OCI-M2 (cell line): ENCODE measurements at regions not wholly inside any gene's neighbourhood (a gene's known extent, or its start where the extent isn't known, plus 50 kb on each side); places are given as distances from the start of the nearest gene placed in this dataset.
A peak's percentile ranks its signal among the peaks of the same experiment; 100 is the strongest.
"Not testable (repeated sequence)": the region's sequence is repeated elsewhere in the genome, so short reads cannot be mapped to it uniquely, and the experiment has no call there.

Experiments used
- DNase-seq: peaks from one replicate; lab custom pipeline; 2025; ENCODE audit not compliant: unreplicated experiment; lab: John Stamatoyannopoulos, UW

- no peak for DNase-seq
These were observed 1153.4 kb downstream of the FAT4 start for GRCh38 chr4:126468144-126468543.

- no peak for DNase-seq
These were observed 1156.1 kb downstream of the FAT4 start for GRCh38 chr4:126470862-126471261.

GRCh38 chr4:126475730-126476129, 1157.0 kb upstream of the INTU start:
- no peak for DNase-seq

GRCh38 chr4:126479709-126480108, 1153.0 kb upstream of the INTU start:
- no peak for DNase-seq

- DNase-seq: no peak
These were observed 1150.4 kb upstream of the INTU start for GRCh38 chr4:126482311-126482710.

- DNase-seq: no peak
These were observed 1146.4 kb upstream of the INTU start for GRCh38 chr4:126486377-126486776.

- DNase-seq: no peak
These were observed 1142.8 kb upstream of the INTU start for GRCh38 chr4:126489826-126490463.

- DNase-seq: peak; percentile 7
These were observed 1137.5 kb upstream of the INTU start for GRCh38 chr4:126495163-126495752.

- no peak for DNase-seq
These were observed 1119.8 kb upstream of the INTU start for GRCh38 chr4:126512979-126513378.

GRCh38 chr4:126513596-126513995, 1119.2 kb upstream of the INTU start:
- no peak for DNase-seq

- no peak for DNase-seq
These were observed 1112.0 kb upstream of the INTU start for GRCh38 chr4:126520731-126521130.

- DNase-seq: not testable (repeated sequence)
These were observed 1107.4 kb upstream of the INTU start for GRCh38 chr4:126525400-126525799.

- no peak for DNase-seq
These were observed 1106.4 kb upstream of the INTU start for GRCh38 chr4:126526335-126526734.

- no peak for DNase-seq
These were observed 1102.8 kb upstream of the INTU start for GRCh38 chr4:126529997-126530396.

GRCh38 chr4:126530996-126531585, 1101.7 kb upstream of the INTU start:
- no peak for DNase-seq

GRCh38 chr4:126532527-126532926, 1100.2 kb upstream of the INTU start:
- no peak for DNase-seq

- DNase-seq: no peak
These were observed 1099.5 kb upstream of the INTU start for GRCh38 chr4:126533146-126533805.

GRCh38 chr4:126539771-126540170, 1093.0 kb upstream of the INTU start:
- no peak for DNase-seq

GRCh38 chr4:126541820-126542219, 1090.9 kb upstream of the INTU start:
- no peak for DNase-seq

- no peak for DNase-seq
These were observed 1088.5 kb upstream of the INTU start for GRCh38 chr4:126544276-126544675.

GRCh38 chr4:126546197-126546596, 1086.6 kb upstream of the INTU start:
- DNase-seq: not testable (repeated sequence)

GRCh38 chr4:126547352-126547751, 1085.4 kb upstream of the INTU start:
- DNase-seq: no peak
